OCI-LY1 (cell line): ENCODE measurements at regions not wholly inside any gene's neighbourhood (a gene's known extent, or its start where the extent isn't known, plus 50 kb on each side); places are given as distances from the start of the nearest gene placed in this dataset.

ENCODE experiments used
- H2AFZ ChIP-seq: fragments of 200-600 bp; sonication (generic), shearing (Covaris generic); 2 replicates; pipeline ENCODE4 v1.6.0; 2014; ENCODE audit warnings: antibody characterized with exemption, mild to moderate bottlenecking, low read length
- H3F3A ChIP-seq: fragments of 200-600 bp; sonication (generic), shearing (Covaris generic); 2 replicates; pipeline ENCODE4 v1.6.0; 2014; ENCODE audit warnings: mild to moderate bottlenecking, antibody characterized with exemption, low read length, moderate library complexity; ENCODE audit not compliant: insufficient read depth
- H3K27ac ChIP-seq: fragments of 200-600 bp; sonication (generic); 2 replicates; pipeline ENCODE4 v1.5.1; 2014; ENCODE audit warnings: low read length, mixed run types, mild to moderate bottlenecking, low read depth; ENCODE audit not compliant: poor library complexity, severe bottlenecking
- H3K27me3 ChIP-seq: fragments of 200-600 bp; sonication (generic); 2 replicates; pipeline ENCODE4 v1.6.0; 2014; ENCODE audit warnings: antibody characterized with exemption, mild to moderate bottlenecking, low read length, moderate library complexity; ENCODE audit not compliant: insufficient read depth
- H3K36me3 ChIP-seq: fragments of 200-600 bp; sonication (generic); 2 replicates; pipeline ENCODE4 v1.6.1; 2014; ENCODE audit warnings: mild to moderate bottlenecking, antibody characterized with exemption, low read length, moderate library complexity, mixed read lengths; ENCODE audit not compliant: insufficient read depth
- H3K4me1 ChIP-seq: fragments of 200-600 bp; sonication (generic); 2 replicates; pipeline ENCODE4 v1.5.1; 2014; ENCODE audit warnings: mild to moderate bottlenecking, low read length, moderate library complexity; ENCODE audit not compliant: insufficient read depth, severe bottlenecking
- H3K4me2 ChIP-seq: fragments of 200-600 bp; sonication (generic), shearing (Covaris generic); 2 replicates; pipeline ENCODE4 v1.6.1; 2014; ENCODE audit warnings: low read length
- H3K4me3 ChIP-seq: fragments of 200-600 bp; sonication (generic); 2 replicates; pipeline ENCODE4 v1.5.1; 2014; ENCODE audit warnings: low read length, low read depth, mild to moderate bottlenecking, mixed read lengths; ENCODE audit not compliant: poor library complexity, severe bottlenecking
- H3K79me2 ChIP-seq: fragments of 200-600 bp; shearing (Covaris generic); 2 replicates; pipeline ENCODE4 v1.6.1; 2016; ENCODE audit warnings: mixed run types, low read length, mixed read lengths; ENCODE audit not compliant: insufficient read depth
- H3K9ac ChIP-seq: fragments of 200-600 bp; sonication (generic), shearing (Covaris generic); 2 replicates; pipeline ENCODE4 v1.6.1; 2014; ENCODE audit warnings: mild to moderate bottlenecking, low read length, mixed read lengths
- H3K9me2 ChIP-seq: fragments of 200-600 bp; sonication (generic), shearing (Covaris generic); 2 replicates; pipeline ENCODE4 v1.6.1; 2014; ENCODE audit warnings: low read depth, mild to moderate bottlenecking, low read length, mixed read lengths
- H3K9me3 ChIP-seq: fragments of 200-600 bp; shearing (Covaris generic); 2 replicates; pipeline ENCODE4 v1.6.1; 2014; ENCODE audit warnings: low read length, mixed read lengths
- H4K20me1 ChIP-seq: fragments of 200-600 bp; sonication (generic), shearing (Covaris generic); 2 replicates; pipeline ENCODE4 v1.6.0; 2016; ENCODE audit warnings: mild to moderate bottlenecking, low read length; ENCODE audit not compliant: insufficient read depth
- EZH2 ChIP-seq: fragments of 200-600 bp; sonication (generic), shearing (Covaris generic); IDR thresholded peaks from 2 replicates; pipeline ENCODE4 v1.8.0; 2017; ENCODE audit warnings: borderline replicate concordance, mixed run types, mild to moderate bottlenecking, antibody characterized with exemption, low read length, moderate library complexity, mixed read lengths
- TF ChIP-seq, protein P1 (sequence below): fragments of 200-600 bp; sonication (generic), shearing (Covaris generic); IDR thresholded peaks from 2 replicates; pipeline ENCODE4 v1.5.1; 2017; ENCODE audit warnings: mild to moderate bottlenecking, antibody characterized with exemption, low read length, moderate library complexity, mixed read lengths

GRCh38 chr2:21754164-21754788 is 630.5 kb downstream of the TDRD15 start:
- Histone ChIP-seq H3K9me3 (no peaks in the 10 kb centered on the region), H3K9ac (no peak overlapping the region), H3K79me2 (no peaks in the 10 kb centered on the region), H3F3A (no peaks in the 10 kb centered on the region), H3K4me3 (no peak overlapping the region), H3K4me2 (no peak overlapping the region), H3K9me2 (no peaks in the 10 kb centered on the region), H3K27me3 (no peaks in the 10 kb centered on the region), H3K27ac (no peak overlapping the region), H4K20me1 (no peaks in the 10 kb centered on the region), H3K4me1 (no peaks in the 10 kb centered on the region), H2AFZ (no peak overlapping the region), H3K36me3 (no peaks in the 10 kb centered on the region)
- TF ChIP-seq EZH2: no peak
- TF ChIP-seq, protein P1, sequence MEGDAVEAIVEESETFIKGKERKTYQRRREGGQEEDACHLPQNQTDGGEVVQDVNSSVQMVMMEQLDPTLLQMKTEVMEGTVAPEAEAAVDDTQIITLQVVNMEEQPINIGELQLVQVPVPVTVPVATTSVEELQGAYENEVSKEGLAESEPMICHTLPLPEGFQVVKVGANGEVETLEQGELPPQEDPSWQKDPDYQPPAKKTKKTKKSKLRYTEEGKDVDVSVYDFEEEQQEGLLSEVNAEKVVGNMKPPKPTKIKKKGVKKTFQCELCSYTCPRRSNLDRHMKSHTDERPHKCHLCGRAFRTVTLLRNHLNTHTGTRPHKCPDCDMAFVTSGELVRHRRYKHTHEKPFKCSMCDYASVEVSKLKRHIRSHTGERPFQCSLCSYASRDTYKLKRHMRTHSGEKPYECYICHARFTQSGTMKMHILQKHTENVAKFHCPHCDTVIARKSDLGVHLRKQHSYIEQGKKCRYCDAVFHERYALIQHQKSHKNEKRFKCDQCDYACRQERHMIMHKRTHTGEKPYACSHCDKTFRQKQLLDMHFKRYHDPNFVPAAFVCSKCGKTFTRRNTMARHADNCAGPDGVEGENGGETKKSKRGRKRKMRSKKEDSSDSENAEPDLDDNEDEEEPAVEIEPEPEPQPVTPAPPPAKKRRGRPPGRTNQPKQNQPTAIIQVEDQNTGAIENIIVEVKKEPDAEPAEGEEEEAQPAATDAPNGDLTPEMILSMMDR: peak; percentile 54

DNA sequence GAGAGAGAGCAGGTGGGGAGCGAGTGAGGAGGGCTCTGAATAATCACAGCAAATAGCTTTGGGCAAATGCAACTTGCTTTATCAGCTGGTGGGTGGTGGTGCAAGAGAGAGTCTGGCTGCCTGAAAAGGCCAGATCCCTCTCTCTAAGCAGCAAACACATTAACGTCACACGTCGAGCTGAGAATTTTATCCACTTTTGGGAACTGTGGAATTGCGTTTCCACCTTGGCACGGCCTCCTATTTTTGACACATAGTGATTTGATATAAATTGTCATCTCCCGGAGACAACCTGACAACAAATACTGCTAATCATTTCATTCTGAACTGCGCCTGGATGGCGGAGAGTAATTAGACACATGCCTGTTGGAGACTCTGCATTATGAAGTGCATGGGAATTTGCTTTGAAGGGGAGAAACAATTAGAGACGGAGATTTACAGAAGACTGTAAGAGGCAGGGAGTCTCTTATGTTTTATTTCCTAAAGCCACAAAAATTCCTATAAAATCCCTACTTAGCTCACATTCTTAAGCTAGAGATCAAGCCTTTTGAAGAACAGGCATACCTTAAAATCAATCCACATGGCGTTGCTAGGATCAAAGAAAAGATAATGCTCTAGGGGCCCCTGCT is 634.1 kb downstream of the TDRD15 start:
- H3K27me3 ChIP-seq: no peaks in the 10 kb centered on the region
- no peak overlapping the region for H3K4me3 ChIP-seq
- H3K4me1 ChIP-seq: no peaks in the 10 kb centered on the region
- H2AFZ ChIP-seq: no peak overlapping the region
- H3K4me2 ChIP-seq: no peak overlapping the region
- TF ChIP-seq, protein P1: no peak
- no peak overlapping the region for H3K9ac ChIP-seq
- no peaks in the 10 kb centered on the region for H3K36me3 ChIP-seq
- H3F3A ChIP-seq: no peaks in the 10 kb centered on the region
- H3K9me2 ChIP-seq: no peaks in the 10 kb centered on the region
- H3K9me3 ChIP-seq: no peaks in the 10 kb centered on the region
- no peaks in the 10 kb centered on the region for H4K20me1 ChIP-seq
- no peaks in the 10 kb centered on the region for H3K79me2 ChIP-seq
- H3K27ac ChIP-seq: no peak overlapping the region

- Histone ChIP-seq H3K4me1 (no peaks in the 10 kb centered on the region), H3F3A (no peaks in the 10 kb centered on the region), H3K27ac (no peak overlapping the region), H3K36me3 (no peaks in the 10 kb centered on the region), H4K20me1 (no peaks in the 10 kb centered on the region), H3K9me3 (no peaks in the 10 kb centered on the region), H3K79me2 (no peaks in the 10 kb centered on the region), H3K27me3 (no peaks in the 10 kb centered on the region), H3K4me3 (no peak overlapping the region), H3K9me2 (no peaks in the 10 kb centered on the region), H3K9ac (no peak overlapping the region), H3K4me2 (no peak overlapping the region), H2AFZ (no peak overlapping the region)
- TF ChIP-seq EZH2: no peak
- TF ChIP-seq, protein P1: no peak
Measured at GRCh38 chr2:21759819-21760218, 636.1 kb downstream of the TDRD15 start.
